Ovary (tissue), 3 donors: ENCODE measurements at regions not wholly inside any gene's neighbourhood (a gene's known extent, or its start where the extent isn't known, plus 50 kb on each side); places are given as distances from the start of the nearest gene placed in this dataset.

Experiments used
- EP300 ChIP-seq: sonication (generic); formaldehyde crosslinking; IDR thresholded peaks from one replicate; pipeline ENCODE4 v1.6.1; 2017; ENCODE audit warnings: antibody characterized with exemption
- POLR2A ChIP-seq: fragments of 450-650 bp; IDR thresholded peaks from one replicate; pipeline ENCODE4 v1.6.1; 2017; ENCODE audit warnings: antibody characterized with exemption, mild to moderate bottlenecking, moderate library complexity
- TF ChIP-seq, protein P1 (sequence below), 3 donors: fragments of 450-650 bp in 2 of 3; fragments of 200-600 bp in 1 of 3; IDR thresholded peaks; one replicate each; pipeline versions ENCODE4 v1.5.1 to v1.8.0; 2016 to 2022; ENCODE audit warnings: antibody characterized with exemption in 3 of 3, mild to moderate bottlenecking in 1 of 3
- donor health status: DM: no; HTN: no; CAD: no.

GRCh38 chr12:45535610-45536180 lies 193.8 kb upstream of the ARID2 start:
- TF ChIP-seq EP300 (no peak), POLR2A (no peak)
- TF ChIP-seq, protein P1, sequence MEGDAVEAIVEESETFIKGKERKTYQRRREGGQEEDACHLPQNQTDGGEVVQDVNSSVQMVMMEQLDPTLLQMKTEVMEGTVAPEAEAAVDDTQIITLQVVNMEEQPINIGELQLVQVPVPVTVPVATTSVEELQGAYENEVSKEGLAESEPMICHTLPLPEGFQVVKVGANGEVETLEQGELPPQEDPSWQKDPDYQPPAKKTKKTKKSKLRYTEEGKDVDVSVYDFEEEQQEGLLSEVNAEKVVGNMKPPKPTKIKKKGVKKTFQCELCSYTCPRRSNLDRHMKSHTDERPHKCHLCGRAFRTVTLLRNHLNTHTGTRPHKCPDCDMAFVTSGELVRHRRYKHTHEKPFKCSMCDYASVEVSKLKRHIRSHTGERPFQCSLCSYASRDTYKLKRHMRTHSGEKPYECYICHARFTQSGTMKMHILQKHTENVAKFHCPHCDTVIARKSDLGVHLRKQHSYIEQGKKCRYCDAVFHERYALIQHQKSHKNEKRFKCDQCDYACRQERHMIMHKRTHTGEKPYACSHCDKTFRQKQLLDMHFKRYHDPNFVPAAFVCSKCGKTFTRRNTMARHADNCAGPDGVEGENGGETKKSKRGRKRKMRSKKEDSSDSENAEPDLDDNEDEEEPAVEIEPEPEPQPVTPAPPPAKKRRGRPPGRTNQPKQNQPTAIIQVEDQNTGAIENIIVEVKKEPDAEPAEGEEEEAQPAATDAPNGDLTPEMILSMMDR (IDR thresholded peaks at IDR 0.05): no peak
